SK-N-SH (cell line): ENCODE measurements at regions not wholly inside any gene's neighbourhood (a gene's known extent, or its start where the extent isn't known, plus 50 kb on each side); places are given as distances from the start of the nearest gene placed in this dataset.
"Not testable (repeated sequence)": the region's sequence is repeated elsewhere in the genome, so short reads cannot be mapped to it uniquely, and the experiment has no call there.

Source experiments
- CTCF ChIA-PET: fragments of 300-600, 350-600 bp; formaldehyde crosslinking; extraction: SDS; loops from one replicate; lab custom pipeline; 2021; lab: Yijun Ruan, JAX
- POLR2A ChIA-PET: fragments of 350-600 bp; sonication (Branson Sonifier 250); formaldehyde crosslinking; extraction: SDS; loops from one replicate; lab custom pipeline; 2020; ENCODE audit warnings: antibody characterized with exemption, inconsistent platforms; lab: Yijun Ruan, JAX
- DNase-seq: peaks from one replicate; pipeline ENCODE4 v3.0.0; 2012
- H2AFZ ChIP-seq: fragments of 200-600 bp; sonication (generic); 2 replicates; pipeline ENCODE4 v1.8.1; 2016; ENCODE audit warnings: antibody characterized with exemption, mild to moderate bottlenecking, low read depth
- H3F3A ChIP-seq: fragments of 200-600 bp; sonication (generic); replicated peaks from 2 replicates; pipeline ENCODE3; 2016; ENCODE audit warnings: antibody characterized with exemption, mild to moderate bottlenecking; ENCODE audit not compliant: insufficient read depth
- H3K27ac ChIP-seq, 2 experiments: fragments of 200-500 bp in 1 of 2; fragments of 200-600 bp in 1 of 2; sonication (Bioruptor generic) in 1 of 2; sonication (generic), shearing (Covaris generic) in 1 of 2; 2 replicates each; pipeline versions ENCODE4 v1.5.1 to v1.6.1; 2014 to 2016; ENCODE audit warnings: low read depth in 2 of 2, inconsistent platforms in 1 of 2, low read length in 1 of 2, mild to moderate bottlenecking in 1 of 2, mixed read lengths in 1 of 2
- H3K27me3 ChIP-seq: fragments of 200-600 bp; sonication (generic), shearing (Covaris generic); 2 replicates; pipeline ENCODE4 v1.6.1; 2016; ENCODE audit warnings: mixed run types; ENCODE audit not compliant: insufficient read depth
- H3K36me3 ChIP-seq, 2 experiments: fragments of 200-500 bp in 1 of 2; fragments of 200-600 bp in 1 of 2; sonication (Bioruptor generic) in 1 of 2; sonication (generic) in 1 of 2; replicated peaks in 1 of 2; 2 replicates each; pipeline versions ENCODE3 to v1.5.1; 2014 to 2016; ENCODE audit warnings: low read length in 1 of 2, mild to moderate bottlenecking in 1 of 2; ENCODE audit not compliant: insufficient read depth in 2 of 2, control insufficient read depth in 1 of 2
- H3K4me1 ChIP-seq, 2 experiments: fragments of 200-500 bp in 1 of 2; fragments of 200-600 bp in 1 of 2; sonication (Bioruptor generic) in 1 of 2; sonication (generic), shearing (Covaris generic) in 1 of 2; 2 replicates each; pipeline versions ENCODE4 v1.5.1 to v1.6.1; 2014 to 2016; ENCODE audit warnings: low read depth in 1 of 2, low read length in 1 of 2, mixed run types in 1 of 2; ENCODE audit not compliant: insufficient read depth in 2 of 2, control insufficient read depth in 1 of 2
- H3K4me2 ChIP-seq: fragments of 200-600 bp; sonication (generic), shearing (Covaris generic); 2 replicates; pipeline ENCODE4 v1.6.1; 2017; ENCODE audit warnings: mixed run types
- H3K4me3 ChIP-seq, 2 experiments: fragments of 200-500 bp in 1 of 2; fragments of 200-600 bp in 1 of 2; sonication (Bioruptor generic) in 1 of 2; sonication (generic), shearing (Covaris generic) in 1 of 2; 2 replicates each; pipeline versions ENCODE4 v1.5.1 to v1.8.1; 2014 to 2016; ENCODE audit warnings: low read depth in 2 of 2, inconsistent platforms in 1 of 2, low read length in 1 of 2, mild to moderate bottlenecking in 1 of 2, mixed read lengths in 1 of 2, moderate library complexity in 1 of 2
- H3K79me2 ChIP-seq: fragments of 200-600 bp; sonication (generic); 2 replicates; pipeline ENCODE4 v1.8.1; 2017; ENCODE audit warnings: mild to moderate bottlenecking; ENCODE audit not compliant: insufficient read depth
- H3K9ac ChIP-seq: fragments of 200-600 bp; sonication (generic); 2 replicates; pipeline ENCODE4 v1.6.1; 2017; ENCODE audit warnings: mixed run types
- H3K9me2 ChIP-seq: fragments of 200-600 bp; sonication (generic); 2 replicates; pipeline ENCODE4 v1.6.1; 2017; ENCODE audit warnings: mixed run types
- H3K9me3 ChIP-seq: fragments of 200-600 bp; sonication (generic); 2 replicates; pipeline ENCODE4 v1.6.1; 2017; ENCODE audit warnings: mixed run types, mild to moderate bottlenecking, moderate library complexity
- H4K20me1 ChIP-seq: fragments of 200-600 bp; sonication (generic); 2 replicates; pipeline ENCODE4 v1.6.1; 2017; ENCODE audit warnings: mild to moderate bottlenecking, mixed run types; ENCODE audit not compliant: insufficient read depth
- ELF1 ChIP-seq: IDR thresholded peaks from 2 replicates; pipeline ENCODE4 v1.4.0; 2012
- EZH2phosphoT487 ChIP-seq: fragments of 200-600 bp; sonication (generic); IDR thresholded peaks from 2 replicates; pipeline ENCODE4 v1.6.1; 2017; ENCODE audit warnings: low read depth, mixed run types, mild to moderate bottlenecking, antibody characterized with exemption, moderate library complexity, borderline replicate concordance
- FOXJ3 ChIP-seq: sonication (generic); formaldehyde crosslinking; IDR thresholded peaks from 2 replicates; pipeline ENCODE4 v1.5.1; 2020; ENCODE audit warnings: mild to moderate bottlenecking, missing genetic modification reagents
- MXI1 ChIP-seq: IDR thresholded peaks from 2 replicates; pipeline ENCODE4 v1.6.1; 2012; ENCODE audit warnings: mild to moderate bottlenecking, low read depth, low read length, improper control_type of control experiment
- RCOR1 ChIP-seq: fragments of 150-350 bp; IDR thresholded peaks from 2 replicates; pipeline ENCODE4 v1.6.1; 2017; ENCODE audit warnings: antibody characterized with exemption, low read length
- SIN3A ChIP-seq: IDR thresholded peaks from 2 replicates; pipeline ENCODE4 v1.6.1; 2012; ENCODE audit warnings: low read depth, mild to moderate bottlenecking, low read length, moderate library complexity, borderline replicate concordance
- TAF1 ChIP-seq: IDR thresholded peaks from 2 replicates; pipeline ENCODE4 v1.6.1; 2012; ENCODE audit warnings: low read depth, mild to moderate bottlenecking, low read length, moderate library complexity, borderline replicate concordance
- TEAD4 ChIP-seq: IDR thresholded peaks from 2 replicates; pipeline ENCODE4 v1.4.0; 2012; ENCODE audit warnings: mild to moderate bottlenecking, borderline replicate concordance; ENCODE audit not compliant: insufficient read depth
- WGBS: methylation state at CpG from one replicate; pipeline ENCODE4 v1.1.6; 2017; ENCODE audit warnings: low lambda C conversion rate; 5-methylcytosine and 5-hydroxymethylcytosine counted together

DNA sequence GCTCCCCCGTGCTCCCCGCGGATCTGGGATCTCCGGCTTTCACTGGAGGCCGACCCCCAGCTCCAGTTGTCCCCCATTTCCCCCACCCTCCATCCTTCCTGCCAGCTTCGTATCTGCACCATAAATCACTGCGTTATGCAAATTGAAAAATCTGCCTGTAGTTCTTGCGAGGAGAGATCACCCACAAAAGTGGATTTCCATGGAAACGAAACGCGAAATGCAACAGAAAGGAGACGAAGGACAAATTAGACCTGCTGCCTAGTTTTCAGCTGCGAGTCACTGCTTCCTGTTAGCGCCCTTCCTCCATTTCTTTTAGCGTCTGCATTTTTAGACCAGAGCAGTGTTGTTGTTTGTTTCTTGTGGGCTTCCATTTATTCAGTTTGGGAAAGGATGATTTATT, 127.1 kb upstream of the ATP10A start:
- no peak for DNase-seq
- no peaks in the 10 kb centered on the region for H3K4me1 ChIP-seq
- H3K27ac ChIP-seq: no peak overlapping the region
- H3K9ac ChIP-seq: no peak overlapping the region
- TF ChIP-seq SIN3A: no peak
- no peak for TF ChIP-seq ELF1
- TF ChIP-seq TEAD4: no peak
- TF ChIP-seq MXI1: no peak
- TF ChIP-seq RCOR1: no peak
- TF ChIP-seq, all 33 proteins: peak for 0
- Histone ChIP-seq H3K9me3 (no peaks in the 10 kb centered on the region), H3F3A (no peaks in the 10 kb centered on the region), H4K20me1 (no peaks in the 10 kb centered on the region), H3K4me3 (no peak overlapping the region), H3K36me3 (no peaks in the 10 kb centered on the region), H3K27me3 (no peaks in the 10 kb centered on the region), H3K79me2 (no peaks in the 10 kb centered on the region), H3K9me2 (no peaks in the 10 kb centered on the region), H3K4me2 (no peak overlapping the region), H2AFZ (no peak overlapping the region)
- CTCF ChIA-PET: no interaction called here
- POLR2A ChIA-PET: no interaction called here
- 38% methylated on average over 15 of the region's 15 CpGs for WGBS

DNA sequence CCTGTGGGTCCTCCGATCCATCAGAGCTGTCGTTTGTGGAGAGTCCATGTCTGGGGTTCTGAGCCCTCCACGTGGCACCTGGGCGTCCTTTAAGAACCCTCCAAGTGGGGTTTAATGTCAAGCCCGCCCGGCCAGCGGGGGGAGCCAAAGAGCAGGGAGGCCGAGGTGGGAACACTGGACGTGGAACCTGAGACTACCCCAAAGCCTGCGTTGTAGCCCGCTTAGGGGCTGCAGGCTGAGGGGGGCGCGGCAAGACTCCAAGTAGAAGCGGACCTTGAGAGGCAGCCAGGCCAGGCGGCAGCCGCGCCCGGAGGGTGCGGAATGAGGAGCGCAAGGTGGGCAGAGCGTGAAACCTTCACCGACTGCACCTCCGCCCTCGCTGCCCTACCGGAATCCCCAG, 126.2 kb upstream of the ATP10A start:
- Histone ChIP-seq H3K4me2 (no peak overlapping the region), H3K4me3 (no peak overlapping the region), H3F3A (no peaks in the 10 kb centered on the region), H3K4me1 (no peaks in the 10 kb centered on the region), H3K9me2 (no peaks in the 10 kb centered on the region), H2AFZ (no peak overlapping the region), H3K27ac (no peak overlapping the region), H4K20me1 (no peaks in the 10 kb centered on the region), H3K27me3 (no peaks in the 10 kb centered on the region), H3K36me3 (no peaks in the 10 kb centered on the region), H3K9me3 (no peaks in the 10 kb centered on the region), H3K9ac (no peak overlapping the region), H3K79me2 (no peaks in the 10 kb centered on the region)
- POLR2A ChIA-PET: no interaction called here
- TF ChIP-seq EZH2phosphoT487 (no peak), TAF1 (no peak), FOXJ3 (no peak)
- no peak for DNase-seq
- CTCF ChIA-PET: interaction anchor here (0.6 kb wide), 1 partner anchor 52 kb away, joined by 3 read pairs; no protein-coding TSS in a partner anchor
- WGBS: 73% methylated on average over 21 of the region's 25 CpGs

DNA sequence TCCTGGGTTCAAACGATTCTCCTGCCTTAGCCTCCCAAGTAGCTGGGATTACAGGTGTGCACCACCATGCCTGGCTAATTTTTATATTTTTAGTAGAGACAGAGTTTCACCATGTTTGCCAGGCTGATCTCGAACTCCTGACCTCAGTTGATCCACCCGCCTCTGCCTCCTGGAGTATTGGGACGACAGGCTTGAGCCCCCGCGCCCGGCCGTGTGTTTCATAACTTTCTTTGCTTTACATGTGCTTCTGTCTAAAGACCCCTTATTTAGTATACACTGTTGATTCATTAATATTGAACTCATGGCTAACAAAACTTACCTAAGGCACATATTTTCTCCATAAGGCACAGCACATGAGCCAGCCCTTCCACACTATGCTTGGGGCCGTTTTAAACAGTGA, 125.6 kb upstream of the ATP10A start:
- H3K36me3 ChIP-seq, H3K4me1 ChIP-seq, H3K79me2 ChIP-seq, H3K27ac ChIP-seq, DNase-seq, H3K9me2 ChIP-seq, H3K27me3 ChIP-seq, POLR2A ChIA-PET, H2AFZ ChIP-seq, H3K4me2 ChIP-seq, H3K9ac ChIP-seq, H3F3A ChIP-seq, H3K9me3 ChIP-seq, H3K4me3 ChIP-seq, H4K20me1 ChIP-seq: not testable (repeated sequence)
- CTCF ChIA-PET: interaction anchor here (0.6 kb wide), 1 partner anchor 52 kb away, joined by 3 read pairs; no protein-coding TSS in a partner anchor
- 59% methylated on average over 8 of the region's 9 CpGs for WGBS
